Renal pelvis (tissue), 1 donor: ENCODE measurements at regions not wholly inside any gene's neighbourhood (a gene's known extent, or its start where the extent isn't known, plus 50 kb on each side); places are given as distances from the start of the nearest gene placed in this dataset.

Source experiments
- DNase-seq: peaks from one replicate; pipeline ENCODE4 v3.0.0-alpha.2; 2013

DNA sequence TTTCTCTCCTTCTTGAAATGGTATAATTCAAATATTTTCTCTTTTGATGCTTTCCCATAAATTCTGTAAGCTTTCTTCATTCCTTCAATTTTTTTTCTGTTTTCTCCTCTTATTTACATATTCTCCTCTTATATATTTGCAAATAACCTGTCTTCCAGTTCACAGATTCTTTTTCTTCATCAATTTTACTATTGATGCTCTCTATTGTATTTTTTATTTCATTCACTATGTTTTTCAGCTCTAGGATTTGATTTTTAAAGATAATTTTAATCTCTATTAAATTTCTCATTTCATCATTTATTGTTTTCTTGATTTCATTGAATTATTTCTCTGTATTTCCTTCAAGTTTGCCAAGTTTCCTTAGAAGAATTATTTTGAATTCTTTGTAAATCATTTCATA is 54.0 kb upstream of the PRPS1L1 start:
- DNase-seq, result no peak

DNA sequence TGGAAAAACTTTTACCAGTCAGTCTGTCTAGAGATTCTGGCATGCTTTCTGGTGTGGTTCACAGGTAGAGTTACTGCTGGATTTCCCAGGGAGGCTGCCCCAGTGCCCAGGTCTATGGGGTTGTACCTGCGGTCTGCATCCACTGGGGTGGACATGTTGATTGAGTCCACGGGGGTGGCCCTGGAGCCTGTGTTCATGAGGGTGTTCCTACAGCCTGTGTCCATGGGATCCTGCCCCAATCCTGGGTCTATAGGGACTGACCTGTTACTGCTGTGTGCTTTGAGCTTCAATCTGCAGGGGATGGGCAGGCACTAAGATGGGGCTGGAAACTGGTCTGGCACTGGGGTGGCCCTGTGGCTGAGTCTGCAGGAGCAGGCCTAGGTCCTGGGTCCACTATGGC is 54.5 kb upstream of the PRPS1L1 start:
- DNase-seq, result no peak

DNA sequence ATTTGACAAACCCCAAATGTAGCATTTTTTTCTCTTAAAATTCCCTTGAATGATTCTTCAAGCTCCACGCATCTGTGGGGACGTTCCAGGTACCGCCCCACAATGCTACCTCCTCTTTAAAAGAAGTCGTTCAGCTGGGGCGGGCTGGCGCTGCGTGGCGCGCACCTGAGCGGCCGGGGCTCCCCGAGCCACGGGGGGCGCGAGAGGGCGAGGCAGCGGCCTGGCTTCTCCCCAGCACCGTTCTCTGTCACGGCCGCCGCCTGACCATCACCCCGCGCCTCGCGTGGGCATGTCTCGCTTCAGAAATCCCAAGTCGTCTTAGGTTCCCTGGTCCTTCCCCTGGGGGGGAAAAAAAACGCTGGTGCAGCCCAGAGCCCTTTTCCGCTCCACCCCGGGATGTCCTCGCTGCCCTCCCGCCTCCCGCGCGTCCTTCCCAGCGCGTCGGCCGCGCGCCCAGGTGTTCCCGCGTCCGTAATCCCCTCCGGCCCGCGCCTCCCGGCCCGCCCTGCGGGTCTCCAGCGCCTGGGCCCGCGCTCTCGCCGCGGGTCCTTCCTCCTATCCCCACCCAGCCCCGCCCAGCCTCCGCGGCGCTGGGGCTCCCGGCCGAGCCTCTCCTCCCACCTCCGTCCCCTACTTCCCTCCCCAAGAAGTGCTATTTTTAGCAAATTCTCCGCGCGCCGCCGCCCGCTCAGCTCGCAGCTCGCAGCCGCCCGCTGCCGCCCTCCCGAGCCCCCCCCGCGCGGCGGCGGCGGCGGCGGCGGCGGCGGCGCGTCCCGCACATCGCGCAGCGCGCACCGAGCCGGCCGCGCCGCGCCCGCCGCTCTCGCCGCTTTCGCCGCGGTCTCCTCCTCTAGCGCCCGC is 58.7 kb upstream of the PRPS1L1 start:
- DNase-seq, result no peak

DNA sequence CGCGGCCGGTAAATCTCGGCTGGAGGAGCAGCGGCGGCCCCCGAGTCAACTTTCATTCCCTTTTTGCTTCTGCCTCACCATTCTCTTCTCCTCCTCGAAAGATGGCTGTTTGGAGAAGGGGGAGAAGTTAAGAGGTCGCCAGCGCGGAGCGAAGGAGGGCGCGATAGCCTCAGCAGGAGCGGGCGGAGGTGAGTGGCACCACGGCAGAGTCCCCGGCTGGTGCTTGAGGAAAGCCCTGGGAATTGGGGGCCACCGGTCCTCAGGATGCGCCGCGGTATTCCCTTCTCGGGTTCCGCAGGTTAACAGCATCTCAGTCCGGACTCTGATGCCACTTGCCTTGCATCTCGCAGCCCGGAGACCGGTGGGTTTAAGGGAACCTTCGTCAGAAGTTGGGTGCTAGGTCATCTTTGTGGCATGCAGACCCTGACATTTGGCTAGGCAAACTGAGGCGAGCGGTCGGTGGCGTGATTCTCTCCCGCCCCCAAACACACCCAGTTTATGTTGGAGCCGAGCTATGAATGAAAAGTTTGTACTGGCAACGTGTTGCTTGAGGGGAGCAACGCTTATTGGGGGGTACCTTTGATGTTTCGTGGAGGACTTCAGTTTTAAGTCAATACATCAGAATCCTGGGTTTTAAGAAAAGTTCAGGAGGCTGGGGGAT is 59.5 kb upstream of the PRPS1L1 start:
- DNase-seq, result no peak

DNA sequence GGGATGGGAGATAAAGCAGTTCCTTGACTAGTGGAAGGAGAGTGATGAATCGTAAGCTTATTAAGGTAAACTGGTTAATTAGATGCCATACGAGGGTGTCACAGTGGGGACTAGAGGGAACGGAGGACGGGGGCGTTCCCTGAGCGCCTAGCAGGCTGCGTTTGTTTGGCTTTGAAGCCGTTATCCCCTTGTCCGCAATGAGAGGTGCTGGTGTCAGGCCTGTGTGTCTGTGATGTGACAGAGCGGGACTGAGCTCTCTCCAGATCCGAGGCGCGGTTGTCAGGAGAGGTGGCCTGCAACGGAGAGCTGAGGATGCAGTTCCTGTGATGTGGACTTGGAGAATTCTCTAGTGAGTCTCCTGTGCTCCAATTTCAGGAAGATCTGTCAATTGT is 60.0 kb upstream of the PRPS1L1 start:
- DNase-seq, result no peak

DNA sequence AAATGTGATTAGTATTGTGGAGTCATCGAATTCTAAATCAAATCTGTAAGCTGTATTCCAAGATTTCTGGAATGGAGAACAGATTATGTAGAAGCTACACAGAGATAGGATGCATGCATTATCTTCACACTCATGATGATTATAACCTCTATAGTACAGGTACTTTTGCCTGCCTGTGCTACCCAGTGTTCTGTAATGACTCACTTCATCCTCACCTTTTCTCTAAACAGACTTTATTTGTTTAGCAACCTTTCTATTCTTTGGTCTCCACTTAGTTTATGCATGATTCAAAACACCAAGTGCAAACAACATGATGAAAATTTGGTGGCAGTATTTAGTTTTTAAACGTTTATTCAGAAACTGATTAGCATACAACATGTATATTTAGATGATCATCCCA is 68.4 kb upstream of the PRPS1L1 start:
- DNase-seq, result no peak

DNA sequence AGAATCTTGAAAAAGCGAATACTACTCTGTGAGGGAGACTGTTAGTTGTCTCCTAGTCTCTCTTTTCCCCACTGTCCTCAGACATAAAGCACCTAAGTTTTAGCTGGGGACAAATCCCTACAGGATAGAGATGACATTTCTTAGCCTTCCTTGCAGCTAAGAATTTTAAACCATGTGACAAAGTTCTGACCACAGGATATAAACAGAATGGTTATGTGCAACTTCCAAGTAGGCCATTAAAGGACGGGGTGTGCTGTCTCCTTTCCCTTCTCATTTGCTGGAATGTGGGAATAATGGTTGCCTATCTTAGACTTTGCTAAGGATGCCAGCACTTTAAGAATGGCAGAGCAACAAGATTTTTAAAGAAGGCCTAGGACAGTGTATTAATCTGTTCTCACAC is 74.9 kb upstream of the PRPS1L1 start:
- DNase-seq, result no peak

DNA sequence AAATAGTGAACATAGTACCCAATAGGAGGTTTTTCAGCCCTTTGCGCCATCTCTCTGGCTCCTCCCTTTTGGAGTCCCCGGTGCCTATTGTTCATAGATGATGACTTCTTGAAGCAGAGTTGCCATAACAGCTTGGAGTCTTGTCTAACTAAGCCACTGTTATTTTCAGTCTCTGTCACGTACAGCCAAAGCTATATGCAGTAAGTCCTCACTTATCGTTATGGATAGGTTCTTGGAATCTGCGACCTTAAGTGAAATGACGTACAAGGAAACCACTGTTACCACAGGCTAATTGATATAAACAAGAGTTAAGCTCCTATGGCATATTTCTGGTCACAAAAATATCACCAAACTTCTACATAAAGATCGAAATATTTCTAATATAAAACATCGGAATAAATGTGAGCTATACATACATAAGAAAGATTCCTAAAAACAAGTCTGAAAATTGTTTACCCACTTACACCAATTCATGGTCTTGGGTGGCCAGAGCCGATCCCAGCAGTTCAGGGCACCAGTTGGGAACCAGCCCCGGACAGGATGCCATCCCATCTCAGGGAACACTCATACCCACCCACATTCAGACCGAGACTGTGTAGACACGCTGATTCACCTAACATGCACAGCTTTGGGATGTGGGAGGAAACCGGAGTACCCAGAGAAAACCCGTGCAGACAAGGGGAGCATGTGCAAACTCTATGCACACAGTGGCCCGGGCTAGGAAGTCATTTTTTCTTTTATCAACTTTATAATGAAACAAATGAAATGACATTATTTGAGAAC is 76.0 kb upstream of the PRPS1L1 start:
- no peak for DNase-seq

DNA sequence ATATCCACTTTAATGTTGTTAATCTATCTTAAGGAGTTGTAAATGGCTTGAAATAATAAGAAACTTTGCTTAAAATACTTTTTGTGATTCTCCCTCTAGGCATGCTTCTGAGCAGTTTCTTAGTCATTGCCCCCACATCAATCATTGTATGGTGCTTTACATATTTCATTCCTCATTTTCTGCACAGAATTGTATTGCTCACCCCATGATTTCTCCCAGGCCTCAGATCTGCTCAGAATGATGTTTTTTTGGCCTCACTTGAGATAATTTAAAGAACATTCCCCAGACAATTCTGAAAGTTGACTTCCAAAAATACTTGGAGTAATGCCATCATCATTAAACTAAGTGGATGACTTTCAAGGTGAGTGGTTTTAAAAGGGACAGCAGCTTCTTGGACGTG is 82.1 kb upstream of the PRPS1L1 start:
- DNase-seq, result no peak

DNA sequence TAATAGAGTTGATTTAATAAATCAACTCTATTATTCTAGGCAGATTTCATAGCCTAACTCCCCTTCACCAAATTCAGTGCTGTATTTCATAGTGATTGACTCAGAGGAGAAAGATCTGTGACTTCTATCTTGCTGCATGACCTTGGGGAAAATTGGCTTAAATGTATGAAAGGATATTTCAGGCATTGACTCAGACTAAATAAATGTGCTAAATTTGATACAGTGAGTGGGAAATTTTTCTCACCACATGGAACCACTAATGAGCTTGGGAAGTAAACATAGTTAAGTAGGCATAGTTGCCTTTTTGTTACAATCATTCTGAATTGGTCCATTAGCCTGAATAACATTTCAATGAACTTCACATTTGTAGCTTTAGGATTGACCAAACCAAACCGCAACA is 89.0 kb upstream of the PRPS1L1 start:
- no peak for DNase-seq

DNA sequence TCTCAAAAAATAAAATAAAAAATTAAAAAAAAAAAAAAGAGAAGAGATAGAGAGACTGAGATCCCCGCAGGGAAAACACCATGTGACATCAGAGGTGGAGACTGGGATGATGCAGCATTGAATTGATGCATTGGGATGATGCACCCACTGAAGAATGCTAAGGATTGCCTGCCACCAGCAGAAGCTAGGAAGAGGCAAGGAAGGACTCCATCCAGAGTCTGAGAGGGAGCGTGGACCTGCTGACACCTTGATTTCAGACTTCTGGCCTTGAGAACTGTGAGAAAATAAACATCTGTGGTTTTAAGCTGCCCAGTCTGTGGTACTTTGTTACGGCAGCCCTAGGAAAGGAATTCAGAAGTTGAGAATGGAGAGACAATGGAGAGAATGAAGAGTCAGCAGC is 89.8 kb upstream of the PRPS1L1 start:
- DNase-seq, result no peak

DNA sequence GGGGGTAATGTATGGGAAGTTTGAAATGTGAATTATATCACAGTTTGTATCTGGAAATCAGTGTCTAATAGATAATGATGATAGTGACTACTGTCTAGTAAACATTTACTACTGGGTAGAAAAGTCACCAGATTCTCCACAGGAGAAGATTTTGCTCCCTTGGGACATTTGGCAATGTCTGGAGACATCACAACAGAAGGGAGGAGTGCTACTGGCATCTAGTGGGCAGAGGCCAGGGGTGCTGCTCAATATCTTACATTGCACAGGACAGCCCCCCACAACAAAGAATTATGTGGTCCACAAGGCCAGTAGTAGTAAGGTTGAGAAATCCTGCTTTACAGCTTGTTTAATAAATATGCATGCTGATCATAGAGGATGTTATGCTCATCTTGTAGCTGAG is 92.3 kb upstream of the PRPS1L1 start:
- no peak for DNase-seq

DNA sequence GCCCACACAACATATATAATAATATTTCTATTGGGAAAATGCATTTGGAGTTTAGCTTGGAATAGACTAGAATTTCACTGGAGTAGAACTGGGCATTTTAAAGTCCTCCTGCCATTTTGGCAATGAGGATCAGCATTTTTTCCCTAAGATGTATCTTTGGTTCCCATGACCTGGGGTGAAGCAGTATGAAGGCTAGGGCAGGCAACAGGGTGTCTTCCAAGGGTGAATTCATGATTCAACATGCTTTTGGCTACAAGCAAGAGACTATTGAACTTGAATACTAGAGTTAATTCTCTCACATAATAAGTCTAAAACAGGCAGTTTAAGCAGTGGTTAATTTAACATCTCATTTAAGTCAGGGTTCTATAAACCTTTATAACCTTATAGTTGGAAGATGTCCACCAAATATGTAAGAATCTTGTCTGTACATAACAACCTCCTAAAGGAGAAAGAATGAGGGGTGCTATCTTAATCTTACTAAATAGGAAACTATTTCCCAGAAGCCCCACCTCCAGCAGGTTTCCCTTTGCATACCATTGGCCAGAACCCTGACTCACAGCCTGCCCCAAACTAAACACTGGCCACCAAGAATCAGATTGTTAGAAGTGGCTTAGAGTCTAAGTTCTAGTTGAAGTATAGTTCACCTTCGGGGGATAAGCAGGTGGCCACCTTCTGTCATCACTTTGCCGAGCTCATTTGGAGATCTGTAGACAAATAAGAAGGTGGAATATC is 96.0 kb upstream of the PRPS1L1 start:
- no peak for DNase-seq

DNA sequence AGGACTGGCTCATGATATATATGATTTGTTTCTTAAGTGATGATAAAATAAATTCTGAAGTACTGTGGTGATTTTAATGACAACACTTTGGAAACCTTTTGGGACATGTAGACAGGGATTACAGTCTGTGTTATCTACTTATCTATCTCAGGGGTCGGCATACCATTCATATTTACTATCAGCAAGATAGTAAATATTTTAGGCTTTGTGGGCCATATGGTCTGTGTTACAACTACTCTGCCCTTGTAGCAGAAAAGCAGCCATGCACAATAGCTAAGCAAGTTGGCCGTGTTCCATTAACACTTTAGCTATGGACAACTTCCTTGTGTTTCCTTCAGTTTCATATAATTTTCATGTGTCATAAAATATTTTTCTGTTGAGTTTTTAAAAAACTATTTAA is 97.8 kb upstream of the PRPS1L1 start:
- peak; percentile 75 for DNase-seq

DNA sequence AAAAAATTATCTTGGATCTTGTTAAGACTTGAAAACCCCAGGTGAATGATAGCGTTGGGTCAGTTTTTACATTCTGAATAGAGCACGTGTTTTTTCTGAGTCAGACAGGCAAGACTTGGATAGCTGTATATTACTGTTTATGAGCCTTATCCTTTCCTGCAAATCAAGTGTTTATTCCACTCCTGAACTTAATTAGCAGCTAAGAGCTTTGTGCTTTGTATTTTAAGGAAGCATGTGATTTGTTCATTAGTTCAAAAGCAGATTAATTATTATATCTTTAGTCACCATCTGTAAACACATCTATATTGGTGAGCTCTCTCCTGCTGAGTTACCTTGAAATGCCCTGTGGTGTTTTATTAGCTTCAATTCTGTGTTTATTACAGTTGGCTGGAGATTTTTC is 98.6 kb upstream of the PRPS1L1 start:
- no peak for DNase-seq

DNA sequence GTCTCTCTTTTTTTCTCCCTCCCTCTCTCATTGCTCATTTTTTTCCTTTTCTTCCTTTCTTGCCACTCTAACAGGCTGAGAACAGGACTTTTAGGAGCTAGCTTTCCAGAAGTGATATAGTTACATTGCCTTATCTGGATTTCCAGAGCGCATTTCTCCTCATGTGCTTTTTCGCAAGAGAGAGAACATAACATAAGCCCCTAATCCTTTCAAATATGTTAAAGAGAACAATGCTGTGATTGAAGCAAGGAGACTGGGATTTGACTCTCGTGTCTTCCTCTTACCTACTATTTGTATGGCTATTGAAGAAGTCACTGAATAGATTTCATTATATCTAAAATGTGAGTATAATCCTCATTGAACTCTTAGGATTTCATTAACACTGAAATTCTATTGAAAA is 101.2 kb upstream of the PRPS1L1 start:
- no peak for DNase-seq

DNA sequence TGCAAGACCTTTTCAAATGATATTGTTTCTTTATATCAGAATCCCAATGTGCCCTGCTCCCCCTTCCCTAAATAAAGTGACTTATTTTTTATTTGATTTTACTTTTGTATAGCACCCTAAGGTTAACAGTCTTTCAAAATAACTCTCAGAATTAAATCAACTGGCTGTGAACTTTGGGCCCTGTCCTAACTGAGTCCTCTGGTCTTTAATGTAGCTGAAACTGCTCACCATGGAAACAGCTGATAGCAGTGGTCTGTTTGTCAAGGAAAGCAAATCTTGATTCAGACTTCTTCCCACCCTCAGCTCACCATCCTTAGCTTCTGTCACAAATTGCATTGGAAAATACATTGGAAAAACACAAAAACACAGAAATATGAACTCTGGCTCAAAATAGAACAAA is 105.2 kb upstream of the PRPS1L1 start:
- DNase-seq, result no peak

DNA sequence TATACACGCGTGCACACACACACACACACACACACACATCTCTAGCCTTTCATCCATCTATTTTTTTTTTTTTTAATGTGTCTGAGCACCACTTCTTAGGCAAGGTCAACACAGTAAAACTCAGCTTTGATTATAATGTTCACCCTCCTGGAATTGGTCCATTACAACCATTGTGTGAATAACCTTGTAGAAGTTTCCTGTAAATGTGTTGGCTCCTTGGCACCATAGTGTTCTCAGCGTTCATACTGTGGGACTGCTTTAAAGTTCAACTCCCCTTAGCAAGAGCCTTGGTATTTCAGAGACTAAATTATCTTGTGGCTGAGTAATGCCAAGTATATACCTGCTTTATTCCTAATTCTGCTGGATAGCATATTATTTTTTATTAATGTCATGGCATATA is 106.3 kb upstream of the PRPS1L1 start:
- no peak for DNase-seq

DNA sequence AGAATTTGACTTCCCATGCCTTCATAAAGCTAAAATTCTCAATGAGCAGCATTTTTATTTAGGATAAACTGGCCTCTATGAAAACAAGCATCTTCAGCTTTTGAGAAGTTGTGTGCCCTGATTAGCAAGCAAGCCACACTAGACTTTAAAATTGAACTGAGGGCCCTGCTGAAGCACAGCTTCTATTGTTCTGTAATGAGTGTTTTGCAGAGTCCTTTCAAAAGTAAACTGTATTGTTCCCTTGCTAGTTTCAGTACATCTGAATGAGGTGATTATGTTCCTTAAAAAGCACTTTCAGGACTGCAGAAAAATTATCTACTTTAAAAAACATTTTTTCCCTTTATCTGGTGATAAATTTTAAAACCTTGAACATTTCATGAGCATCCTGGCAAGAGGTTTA is 113.3 kb upstream of the PRPS1L1 start:
- no peak for DNase-seq

DNA sequence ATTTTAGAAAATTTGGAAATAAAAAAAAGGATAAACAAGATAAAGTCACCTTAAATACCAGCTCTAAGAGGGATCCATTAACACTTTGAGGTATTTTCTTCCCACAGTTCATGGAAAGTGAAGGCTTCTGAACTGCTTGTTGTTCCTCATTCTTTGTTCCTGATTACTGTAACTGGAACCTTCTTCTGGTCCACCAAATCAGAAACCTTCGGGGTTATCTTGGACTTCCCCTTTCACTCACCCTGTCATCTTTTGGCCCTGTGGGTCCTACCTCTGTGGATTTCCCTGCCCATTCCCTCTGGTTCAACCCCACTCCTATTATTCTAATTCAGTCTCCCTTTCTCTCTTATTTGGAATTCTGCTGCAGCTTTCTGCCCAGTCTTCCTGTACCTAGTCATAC is 116.5 kb upstream of the PRPS1L1 start:
- no peak for DNase-seq

DNA sequence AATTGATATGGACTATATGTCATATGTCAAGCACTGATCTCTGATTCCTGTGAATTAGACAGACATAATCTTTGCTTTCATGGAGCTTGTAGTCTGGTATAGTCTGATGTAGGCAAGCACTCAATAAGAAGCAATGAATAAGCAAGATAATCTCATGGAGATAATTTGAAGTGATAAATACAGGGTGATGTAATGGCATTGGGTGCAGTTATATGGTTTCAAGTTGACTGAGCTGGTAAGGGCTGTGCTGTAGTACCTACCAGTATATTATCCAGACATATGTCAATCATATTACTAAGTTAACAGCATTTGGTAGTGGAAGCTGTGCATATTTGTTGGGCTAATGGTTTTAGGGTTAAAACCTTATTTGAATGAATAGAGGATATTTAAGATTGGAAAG is 117.5 kb upstream of the PRPS1L1 start:
- no peak for DNase-seq

DNA sequence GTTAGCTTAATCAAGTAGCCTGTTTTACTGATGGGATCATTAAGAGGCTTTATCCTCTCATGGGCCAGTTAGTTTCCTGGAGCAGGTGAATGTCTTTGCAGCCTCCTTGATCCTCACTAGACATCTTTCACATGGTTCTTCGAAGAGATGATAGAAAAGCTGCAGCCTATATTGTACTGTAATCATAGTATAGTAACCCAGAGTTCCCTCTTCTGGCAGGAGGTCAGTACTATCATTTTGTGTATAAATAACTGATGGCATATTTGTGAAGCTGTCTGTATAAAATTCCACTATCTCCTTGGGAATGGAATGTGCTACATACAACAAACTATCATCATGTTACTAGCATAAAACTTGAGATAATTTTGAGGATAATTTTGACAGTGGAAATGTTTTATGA is 123.8 kb upstream of the PRPS1L1 start:
- no peak for DNase-seq
